A673 (cell line): ENCODE measurements at regions not wholly inside any gene's neighbourhood (a gene's known extent, or its start where the extent isn't known, plus 50 kb on each side); places are given as distances from the start of the nearest gene placed in this dataset.

ENCODE experiments used
- CTCF ChIP-seq: fragments of 300-800, 200-600 bp; sonication (generic); conservative IDR thresholded peaks from 2 replicates; pipeline ENCODE4 v1.5.1; 2017; ENCODE audit warnings: low read depth, mild to moderate bottlenecking, antibody characterized with exemption, low read length, moderate library complexity, mixed read lengths
- EZH2 ChIP-seq: fragments of 200-600 bp; sonication (generic); IDR thresholded peaks from 2 replicates; pipeline ENCODE4 v1.6.1; 2017; ENCODE audit warnings: borderline replicate concordance, low read depth, mild to moderate bottlenecking, mixed read lengths, antibody characterized with exemption, low read length; ENCODE audit not compliant: poor library complexity, severe bottlenecking

DNA sequence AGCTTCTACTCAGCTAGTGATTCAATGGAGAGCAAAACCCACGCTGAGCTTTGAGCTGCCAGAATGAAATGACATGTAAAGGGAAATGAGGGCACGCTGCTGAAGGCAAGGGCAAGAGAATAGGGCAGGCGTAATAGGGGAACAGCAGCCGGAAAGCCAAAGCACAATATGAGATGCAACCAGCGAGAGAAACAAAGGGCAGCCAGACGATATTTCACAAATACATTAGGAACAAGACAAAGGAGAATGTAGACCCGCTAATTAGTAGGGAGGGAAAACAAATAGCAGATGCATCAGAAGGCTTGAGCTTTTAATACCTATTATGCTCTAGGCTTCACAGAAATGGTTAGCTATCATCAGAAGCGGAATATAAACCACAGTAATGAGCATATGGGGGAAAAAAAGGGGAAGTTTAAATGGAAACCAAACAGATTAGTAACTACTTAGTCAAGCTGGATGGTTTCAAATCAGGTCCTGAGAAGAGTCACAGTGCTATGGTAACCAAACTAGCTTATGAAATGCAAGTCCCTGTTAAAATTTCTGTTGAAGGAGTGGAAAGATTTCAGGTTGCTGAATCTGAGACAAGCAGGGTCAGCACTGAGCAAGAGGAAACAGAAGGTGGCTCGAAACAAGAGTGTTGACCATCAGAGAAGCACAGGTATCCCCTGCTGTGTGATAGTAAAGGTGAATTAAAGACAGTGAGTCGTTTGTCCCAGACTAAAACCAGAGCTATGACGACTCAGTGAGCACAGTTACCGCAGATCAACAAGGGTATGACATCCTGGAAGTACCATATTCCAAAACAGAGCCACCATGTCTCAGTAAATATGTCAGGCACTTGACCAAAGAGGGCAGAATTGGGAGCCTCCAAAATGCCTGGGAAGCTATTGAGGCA, 496.9 kb upstream of the CELF2 start:
- TF ChIP-seq CTCF (no peak), EZH2 (no peak)
